GM18909 (cell line): ENCODE measurements at regions not wholly inside any gene's neighbourhood (a gene's known extent, or its start where the extent isn't known, plus 50 kb on each side); places are given as distances from the start of the nearest gene placed in this dataset.
"Not testable (repeated sequence)": the region's sequence is repeated elsewhere in the genome, so short reads cannot be mapped to it uniquely, and the experiment has no call there.

ENCODE experiments used
- ATAC-seq: cut with Tn5 transposase; IDR thresholded peaks from one replicate; pipeline ENCODE4 v1.9.1; 2021; ENCODE audit warnings: mild to moderate bottlenecking; ENCODE audit not compliant: unreplicated experiment, poor library complexity

- ATAC-seq, result not testable (repeated sequence)
These were observed 54.1 kb upstream of the NBPF9 start for GRCh38 chr1:149157409-149157808.

- ATAC-seq, result not testable (repeated sequence)
These were observed 55.0 kb upstream of the NBPF9 start for GRCh38 chr1:149158308-149158707.

GRCh38 chr1:149163063-149163444, 59.7 kb upstream of the NBPF9 start:
- ATAC-seq, result peak; percentile 96

- not testable (repeated sequence) for ATAC-seq
These were observed 71.4 kb upstream of the NBPF9 start for GRCh38 chr1:149174765-149175164.

- not testable (repeated sequence) for ATAC-seq
These were observed 72.5 kb upstream of the NBPF9 start for GRCh38 chr1:149175812-149176211.

- not testable (repeated sequence) for ATAC-seq
These were observed 73.3 kb upstream of the NBPF9 start for GRCh38 chr1:149176453-149177316.

- ATAC-seq, result not testable (repeated sequence)
These were observed 87.4 kb upstream of the NBPF9 start for GRCh38 chr1:149190742-149191141.

- not testable (repeated sequence) for ATAC-seq
These were observed 93.3 kb upstream of the NBPF9 start for GRCh38 chr1:149196651-149197050.

- not testable (repeated sequence) for ATAC-seq
These were observed 97.2 kb upstream of the NBPF9 start for GRCh38 chr1:149200567-149200966.

- ATAC-seq, result not testable (repeated sequence)
These were observed 98.9 kb upstream of the NBPF9 start for GRCh38 chr1:149202283-149202682.

- ATAC-seq, result not testable (repeated sequence)
These were observed 101.0 kb upstream of the NBPF9 start for GRCh38 chr1:149204396-149204795.

- ATAC-seq, result not testable (repeated sequence)
These were observed 105.5 kb upstream of the NBPF9 start for GRCh38 chr1:149208836-149209235.

- ATAC-seq, result peak; percentile 83
These were observed 108.5 kb upstream of the NBPF9 start for GRCh38 chr1:149211757-149212420.

GRCh38 chr1:149212946-149213345, 109.6 kb upstream of the NBPF9 start:
- ATAC-seq, result not testable (repeated sequence)

- ATAC-seq, result not testable (repeated sequence)
These were observed 110.3 kb upstream of the NBPF9 start for GRCh38 chr1:149213673-149214072.

GRCh38 chr1:149218080-149218988, 115.0 kb upstream of the NBPF9 start:
- ATAC-seq, result not testable (repeated sequence)

GRCh38 chr1:149219539-149219938, 116.2 kb upstream of the NBPF9 start:
- ATAC-seq, result not testable (repeated sequence)

- ATAC-seq, result not testable (repeated sequence)
These were observed 117.2 kb upstream of the NBPF9 start for GRCh38 chr1:149220463-149221074.

- not testable (repeated sequence) for ATAC-seq
These were observed 124.7 kb upstream of the NBPF9 start for GRCh38 chr1:149227933-149228665.
